ENCODE measurements at regions not wholly inside any gene's neighbourhood (a gene's known extent, or its start where the extent isn't known, plus 50 kb on each side); places are given as distances from the start of the nearest gene placed in this dataset.

DNA sequence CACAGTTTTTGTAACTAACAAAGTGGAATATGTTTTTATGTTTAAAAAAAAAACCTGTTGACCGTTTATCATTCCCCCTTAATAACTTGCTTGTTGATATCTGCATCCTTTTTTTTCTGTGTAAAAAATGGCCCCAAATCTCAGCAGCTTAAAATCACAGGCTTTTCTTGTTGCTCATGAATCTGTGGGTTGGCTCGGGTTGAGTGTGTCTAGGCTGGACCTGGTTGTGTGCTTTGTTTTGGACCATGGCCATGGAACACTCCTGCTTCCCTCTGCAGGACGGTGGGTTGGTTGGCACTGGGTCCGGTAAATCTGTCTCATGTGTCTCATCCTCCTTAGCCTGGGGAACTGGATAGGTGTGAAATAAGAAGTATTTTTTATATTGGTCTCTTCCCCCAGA is 139.0 kb upstream of the LINC00305 start (continued):
- TF ChIP-seq, protein P1, sequence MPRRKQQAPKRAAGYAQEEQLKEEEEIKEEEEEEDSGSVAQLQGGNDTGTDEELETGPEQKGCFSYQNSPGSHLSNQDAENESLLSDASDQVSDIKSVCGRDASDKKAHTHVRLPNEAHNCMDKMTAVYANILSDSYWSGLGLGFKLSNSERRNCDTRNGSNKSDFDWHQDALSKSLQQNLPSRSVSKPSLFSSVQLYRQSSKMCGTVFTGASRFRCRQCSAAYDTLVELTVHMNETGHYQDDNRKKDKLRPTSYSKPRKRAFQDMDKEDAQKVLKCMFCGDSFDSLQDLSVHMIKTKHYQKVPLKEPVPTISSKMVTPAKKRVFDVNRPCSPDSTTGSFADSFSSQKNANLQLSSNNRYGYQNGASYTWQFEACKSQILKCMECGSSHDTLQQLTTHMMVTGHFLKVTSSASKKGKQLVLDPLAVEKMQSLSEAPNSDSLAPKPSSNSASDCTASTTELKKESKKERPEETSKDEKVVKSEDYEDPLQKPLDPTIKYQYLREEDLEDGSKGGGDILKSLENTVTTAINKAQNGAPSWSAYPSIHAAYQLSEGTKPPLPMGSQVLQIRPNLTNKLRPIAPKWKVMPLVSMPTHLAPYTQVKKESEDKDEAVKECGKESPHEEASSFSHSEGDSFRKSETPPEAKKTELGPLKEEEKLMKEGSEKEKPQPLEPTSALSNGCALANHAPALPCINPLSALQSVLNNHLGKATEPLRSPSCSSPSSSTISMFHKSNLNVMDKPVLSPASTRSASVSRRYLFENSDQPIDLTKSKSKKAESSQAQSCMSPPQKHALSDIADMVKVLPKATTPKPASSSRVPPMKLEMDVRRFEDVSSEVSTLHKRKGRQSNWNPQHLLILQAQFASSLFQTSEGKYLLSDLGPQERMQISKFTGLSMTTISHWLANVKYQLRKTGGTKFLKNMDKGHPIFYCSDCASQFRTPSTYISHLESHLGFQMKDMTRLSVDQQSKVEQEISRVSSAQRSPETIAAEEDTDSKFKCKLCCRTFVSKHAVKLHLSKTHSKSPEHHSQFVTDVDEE (CRISPR knock-in tag; IDR thresholded peaks at IDR 0.05), result no peak
- no peak for TF ChIP-seq ESRRG (CRISPR knock-in tag; IDR thresholded peaks at IDR 0.05)
- TF ChIP-seq TOX (CRISPR knock-in tag; IDR thresholded peaks at IDR 0.05; ENCODE audit: borderline replicate concordance), result no peak

DNA sequence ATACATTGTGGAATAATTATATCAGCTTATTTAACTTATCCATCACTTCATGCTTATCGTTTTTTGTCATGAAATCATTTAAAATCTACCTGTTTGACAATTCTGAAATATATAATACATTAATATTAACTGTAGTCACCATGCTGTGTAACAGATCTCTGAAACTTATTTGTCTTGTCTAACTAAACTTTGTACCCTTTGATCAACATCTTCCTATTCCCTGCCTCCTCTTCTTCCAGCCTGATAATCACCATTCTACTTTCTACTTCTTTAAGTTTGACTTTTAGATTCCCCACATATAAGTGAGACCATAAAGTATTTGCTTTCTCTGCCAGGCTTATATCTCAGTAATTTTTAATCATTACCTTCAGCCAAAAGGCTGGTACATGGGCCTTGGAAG is 134.2 kb upstream of the LINC00305 start:
- TF ChIP-seq ESRRG (CRISPR knock-in tag; IDR thresholded peaks at IDR 0.05) (no peak), ZNF8 (CRISPR knock-in tag; IDR thresholded peaks at IDR 0.05) (no peak), RARB (CRISPR knock-in tag; IDR thresholded peaks at IDR 0.05) (no peak), OSR1 (CRISPR knock-in tag; IDR thresholded peaks at IDR 0.05) (no peak), ISL1 (CRISPR knock-in tag; IDR thresholded peaks at IDR 0.05) (no peak), ARNTL (CRISPR knock-in tag; IDR thresholded peaks at IDR 0.05; ENCODE audit: borderline replicate concordance, low read depth) (no peak)
- TF ChIP-seq, protein P2, sequence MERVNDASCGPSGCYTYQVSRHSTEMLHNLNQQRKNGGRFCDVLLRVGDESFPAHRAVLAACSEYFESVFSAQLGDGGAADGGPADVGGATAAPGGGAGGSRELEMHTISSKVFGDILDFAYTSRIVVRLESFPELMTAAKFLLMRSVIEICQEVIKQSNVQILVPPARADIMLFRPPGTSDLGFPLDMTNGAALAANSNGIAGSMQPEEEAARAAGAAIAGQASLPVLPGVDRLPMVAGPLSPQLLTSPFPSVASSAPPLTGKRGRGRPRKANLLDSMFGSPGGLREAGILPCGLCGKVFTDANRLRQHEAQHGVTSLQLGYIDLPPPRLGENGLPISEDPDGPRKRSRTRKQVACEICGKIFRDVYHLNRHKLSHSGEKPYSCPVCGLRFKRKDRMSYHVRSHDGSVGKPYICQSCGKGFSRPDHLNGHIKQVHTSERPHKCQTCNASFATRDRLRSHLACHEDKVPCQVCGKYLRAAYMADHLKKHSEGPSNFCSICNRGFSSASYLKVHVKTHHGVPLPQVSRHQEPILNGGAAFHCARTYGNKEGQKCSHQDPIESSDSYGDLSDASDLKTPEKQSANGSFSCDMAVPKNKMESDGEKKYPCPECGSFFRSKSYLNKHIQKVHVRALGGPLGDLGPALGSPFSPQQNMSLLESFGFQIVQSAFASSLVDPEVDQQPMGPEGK (CRISPR knock-in tag; IDR thresholded peaks at IDR 0.05; ENCODE audit: borderline replicate concordance), result no peak
- TF ChIP-seq, protein P3, sequence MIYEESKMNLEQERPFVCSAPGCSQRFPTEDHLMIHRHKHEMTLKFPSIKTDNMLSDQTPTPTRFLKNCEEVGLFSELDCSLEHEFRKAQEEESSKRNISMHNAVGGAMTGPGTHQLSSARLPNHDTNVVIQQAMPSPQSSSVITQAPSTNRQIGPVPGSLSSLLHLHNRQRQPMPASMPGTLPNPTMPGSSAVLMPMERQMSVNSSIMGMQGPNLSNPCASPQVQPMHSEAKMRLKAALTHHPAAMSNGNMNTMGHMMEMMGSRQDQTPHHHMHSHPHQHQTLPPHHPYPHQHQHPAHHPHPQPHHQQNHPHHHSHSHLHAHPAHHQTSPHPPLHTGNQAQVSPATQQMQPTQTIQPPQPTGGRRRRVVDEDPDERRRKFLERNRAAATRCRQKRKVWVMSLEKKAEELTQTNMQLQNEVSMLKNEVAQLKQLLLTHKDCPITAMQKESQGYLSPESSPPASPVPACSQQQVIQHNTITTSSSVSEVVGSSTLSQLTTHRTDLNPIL (CRISPR knock-in tag; IDR thresholded peaks at IDR 0.05; ENCODE audit: low read depth), result no peak
- ATAC-seq, result no peak

DNA sequence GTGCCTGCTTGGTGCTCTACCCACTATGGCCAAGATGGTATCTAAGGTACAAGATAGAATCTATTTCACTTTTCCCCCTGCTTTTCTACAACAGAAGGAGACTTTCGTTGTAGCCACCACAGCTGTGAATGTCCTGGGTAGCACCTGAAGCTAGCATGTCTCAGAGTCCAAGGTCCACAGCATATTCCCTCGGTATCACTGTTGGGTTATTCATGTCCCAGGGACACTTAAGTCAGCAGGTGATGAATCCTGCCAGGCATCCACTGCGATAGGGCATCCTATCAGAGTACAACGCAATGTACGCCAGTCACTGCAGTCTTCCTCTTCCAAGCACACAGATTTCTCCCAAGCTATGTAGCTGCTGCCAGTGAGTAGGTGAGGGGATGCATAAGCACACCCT is 129.1 kb upstream of the LINC00305 start:
- ATAC-seq, result no peak

DNA sequence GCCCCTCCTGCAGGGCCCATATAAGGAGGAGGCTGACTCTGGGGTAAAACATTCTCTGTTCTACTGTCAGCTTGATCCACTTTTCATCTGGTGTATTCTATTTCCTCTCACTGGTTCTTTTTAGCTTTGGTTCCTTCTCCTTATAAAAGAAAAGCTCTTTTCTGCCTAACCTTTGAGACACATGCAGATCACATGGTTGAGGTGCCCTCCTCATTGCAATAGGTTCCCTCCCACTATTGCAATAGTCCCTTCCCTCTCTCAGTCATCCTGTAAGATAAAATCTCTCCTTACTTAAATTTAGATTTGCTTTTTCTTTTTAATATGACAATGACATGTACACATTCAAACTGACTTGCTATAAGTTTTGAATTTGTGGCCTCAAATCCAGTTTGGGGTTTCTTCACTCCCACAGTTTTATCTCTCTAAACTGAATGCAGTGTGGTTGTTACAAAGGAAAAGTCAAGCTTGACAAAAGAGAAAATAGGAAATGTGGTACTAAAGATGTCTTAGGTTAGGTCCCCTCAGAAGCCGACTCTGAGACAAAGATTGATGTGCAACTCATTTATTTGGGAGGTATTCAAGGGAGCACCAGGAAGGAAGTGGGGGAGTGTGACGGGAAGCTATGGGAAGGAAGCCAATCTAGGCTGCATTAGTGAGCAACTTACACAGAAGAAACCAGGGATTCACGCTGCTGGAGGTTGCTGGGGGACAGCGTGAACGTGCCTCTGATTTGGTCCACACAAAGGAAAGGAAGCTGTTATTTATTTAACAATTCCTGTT is 127.6 kb upstream of the LINC00305 start:
- no peak for ATAC-seq

More for the DNA sequence above, 129.1 kb upstream of the LINC00305 start:
- no peak for TF ChIP-seq ZNF70 (CRISPR knock-in tag; IDR thresholded peaks at IDR 0.05)
- no peak for TF ChIP-seq GLIS3 (CRISPR knock-in tag; IDR thresholded peaks at IDR 0.05)

DNA sequence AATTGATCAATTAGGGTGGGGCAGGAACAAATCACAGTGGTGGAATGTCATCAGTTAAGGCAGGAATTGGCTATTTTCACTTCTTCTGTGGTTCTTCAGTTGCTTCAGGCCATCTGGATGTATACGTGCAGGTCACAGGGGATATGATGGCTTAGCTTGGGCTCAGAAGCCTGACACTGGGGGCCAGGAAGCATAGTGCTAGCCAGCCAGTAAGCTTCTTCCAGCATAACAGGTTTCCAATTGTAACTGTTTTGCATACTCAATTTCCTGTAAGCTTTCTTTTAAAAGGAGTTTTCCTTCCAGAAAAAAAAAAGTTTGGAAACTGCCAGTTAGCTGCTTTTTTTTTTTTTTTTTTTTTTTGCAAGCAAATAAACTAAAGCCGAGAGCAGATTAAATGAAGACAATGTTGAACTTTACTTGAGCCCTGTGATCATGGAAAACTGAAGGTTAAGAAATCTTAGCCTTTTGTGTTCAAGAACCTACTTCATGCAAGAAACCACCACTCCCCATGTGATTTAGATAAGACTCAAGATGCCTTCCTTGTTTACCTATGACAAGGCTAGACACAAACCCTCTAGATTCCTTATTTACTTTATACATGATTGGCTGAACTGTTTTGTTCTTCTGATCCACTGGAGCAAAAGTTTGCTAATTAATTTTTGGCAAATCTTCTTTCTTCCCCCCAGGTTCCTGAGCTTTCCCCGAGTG is 126.9 kb upstream of the LINC00305 start:
- no peak for ATAC-seq
- TF ChIP-seq TCF4 (CRISPR knock-in tag; IDR thresholded peaks at IDR 0.05; ENCODE audit: borderline replicate concordance) (no peak), GLIS3 (CRISPR knock-in tag; IDR thresholded peaks at IDR 0.05) (no peak), ZFP30 (CRISPR knock-in tag; IDR thresholded peaks at IDR 0.05) (no peak), ZC3H10 (CRISPR knock-in tag; IDR thresholded peaks at IDR 0.05) (no peak), ESRRG (CRISPR knock-in tag; IDR thresholded peaks at IDR 0.05) (no peak), PPARA (CRISPR knock-in tag; IDR thresholded peaks at IDR 0.05; ENCODE audit: borderline replicate concordance) (no peak), ISL1 (CRISPR knock-in tag; IDR thresholded peaks at IDR 0.05) (no peak), CSDC2 (CRISPR knock-in tag; IDR thresholded peaks at IDR 0.05) (no peak), OSR1 (CRISPR knock-in tag; IDR thresholded peaks at IDR 0.05) (no peak)
- TF ChIP-seq, protein P1 (CRISPR knock-in tag; IDR thresholded peaks at IDR 0.05), result no peak
- TF ChIP-seq, protein P4, sequence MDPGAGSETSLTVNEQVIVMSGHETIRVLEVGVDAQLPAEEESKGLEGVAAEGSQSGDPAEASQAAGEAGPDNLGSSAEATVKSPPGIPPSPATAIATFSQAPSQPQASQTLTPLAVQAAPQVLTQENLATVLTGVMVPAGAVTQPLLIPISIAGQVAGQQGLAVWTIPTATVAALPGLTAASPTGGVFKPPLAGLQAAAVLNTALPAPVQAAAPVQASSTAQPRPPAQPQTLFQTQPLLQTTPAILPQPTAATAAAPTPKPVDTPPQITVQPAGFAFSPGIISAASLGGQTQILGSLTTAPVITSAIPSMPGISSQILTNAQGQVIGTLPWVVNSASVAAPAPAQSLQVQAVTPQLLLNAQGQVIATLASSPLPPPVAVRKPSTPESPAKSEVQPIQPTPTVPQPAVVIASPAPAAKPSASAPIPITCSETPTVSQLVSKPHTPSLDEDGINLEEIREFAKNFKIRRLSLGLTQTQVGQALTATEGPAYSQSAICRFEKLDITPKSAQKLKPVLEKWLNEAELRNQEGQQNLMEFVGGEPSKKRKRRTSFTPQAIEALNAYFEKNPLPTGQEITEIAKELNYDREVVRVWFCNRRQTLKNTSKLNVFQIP (CRISPR knock-in tag; IDR thresholded peaks at IDR 0.05; ENCODE audit: borderline replicate concordance, low read depth), result no peak
- TF ChIP-seq, protein P2 (CRISPR knock-in tag; IDR thresholded peaks at IDR 0.05; ENCODE audit: borderline replicate concordance), result no peak

More for the DNA sequence above, 127.6 kb upstream of the LINC00305 start:
- TF ChIP-seq RARB (CRISPR knock-in tag; IDR thresholded peaks at IDR 0.05) (no peak), ZNF565 (CRISPR knock-in tag; conservative IDR thresholded peaks at IDR 0.05; ENCODE audit: low read depth) (no peak)
